ENCODE measurements at regions not wholly inside any gene's neighbourhood (a gene's known extent, or its start where the extent isn't known, plus 50 kb on each side); places are given as distances from the start of the nearest gene placed in this dataset.

- DNase-seq (ENCODE audit: low read depth, low spot score): no peak
These were observed 187.3 kb upstream of the MCHR2 start for GRCh38 chr6:100181309-100181708.

DNA sequence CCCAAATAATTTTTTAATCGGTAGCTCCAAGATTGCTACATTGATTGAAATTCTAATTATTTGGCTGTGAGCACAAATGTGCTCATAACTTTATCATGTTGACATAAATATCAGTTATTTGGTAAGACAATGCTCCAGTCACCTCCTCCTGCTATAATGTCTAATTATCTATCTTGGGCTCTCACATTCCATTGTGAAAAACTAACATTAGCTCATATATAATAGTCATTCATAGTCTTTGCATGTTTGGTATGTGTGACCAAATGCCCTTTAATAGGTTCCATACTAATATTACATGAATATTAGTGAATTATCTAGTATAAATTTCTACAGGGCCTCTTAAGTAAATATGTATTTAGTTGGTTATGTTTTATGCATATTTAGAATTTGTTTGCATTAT is 185.6 kb upstream of the MCHR2 start:
- no peak for DNase-seq (ENCODE audit: low read depth, low spot score)

GRCh38 chr6:100177956-100178355 is 183.9 kb upstream of the MCHR2 start:
- no peak for DNase-seq (ENCODE audit: low read depth, low spot score)

DNA sequence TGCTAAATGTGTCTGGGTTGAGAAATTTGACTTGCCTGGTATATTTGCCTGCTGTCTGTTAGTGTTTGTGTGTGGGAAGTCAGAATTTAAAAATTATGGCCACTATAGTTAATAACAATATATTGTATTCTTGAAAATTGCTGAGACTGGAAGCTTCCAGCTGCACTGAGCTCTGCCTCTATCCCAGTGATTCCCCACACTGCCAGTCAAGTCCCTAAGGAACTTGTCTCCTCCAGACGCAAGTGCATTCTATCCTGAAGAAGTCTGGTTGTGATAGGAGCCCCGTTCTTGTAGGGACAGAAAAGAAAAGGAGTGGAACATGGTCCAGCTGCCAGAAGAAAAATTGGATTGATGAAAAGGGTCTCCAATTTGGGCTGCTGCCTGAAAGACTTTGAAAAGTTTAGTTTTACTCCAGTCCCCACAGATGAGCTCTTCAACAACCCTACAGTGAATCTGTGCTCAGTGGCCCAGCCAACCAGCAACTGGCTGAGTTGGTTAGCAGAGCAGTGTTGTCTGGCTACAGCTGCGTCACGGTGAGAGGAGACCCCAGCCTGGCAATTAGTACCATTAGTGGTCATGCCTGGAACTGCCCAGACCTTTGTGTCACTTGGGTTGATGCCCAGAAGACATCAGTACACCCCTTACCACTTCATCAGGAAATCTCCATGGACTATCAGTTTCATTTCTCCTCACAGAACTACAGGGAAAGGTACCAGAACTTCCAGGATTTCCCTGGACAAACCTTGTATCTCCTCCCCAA is 183.1 kb upstream of the MCHR2 start:
- no peak for DNase-seq (ENCODE audit: low read depth, low spot score)

- no peak for DNase-seq (ENCODE audit: low read depth, low spot score)
These were observed 182.4 kb upstream of the MCHR2 start for GRCh38 chr6:100176311-100176950.

DNA sequence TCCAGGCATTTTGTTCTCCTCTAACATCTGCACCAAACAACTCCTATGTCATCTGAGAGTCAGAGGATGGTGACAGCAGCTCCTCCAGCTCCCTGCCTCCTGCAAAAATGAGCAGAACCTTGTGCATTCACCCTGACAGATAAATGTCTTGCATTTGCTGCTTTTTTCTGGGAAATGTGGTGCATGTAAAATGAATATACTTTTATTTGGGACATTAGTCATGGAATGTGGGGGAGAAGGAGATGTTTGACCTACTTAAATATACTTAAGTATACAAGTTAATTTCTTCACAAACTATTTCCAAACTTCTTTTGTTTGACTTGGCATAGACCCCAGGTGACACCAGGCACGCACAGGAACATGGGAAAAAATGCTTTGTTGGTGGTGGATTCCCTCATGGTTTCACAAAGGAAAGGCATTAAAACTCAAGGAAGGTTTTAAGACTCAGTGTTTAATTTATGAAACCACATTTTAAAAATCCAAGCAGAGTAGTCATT is 181.8 kb upstream of the MCHR2 start:
- DNase-seq (ENCODE audit: low read depth, low spot score): no peak

DNA sequence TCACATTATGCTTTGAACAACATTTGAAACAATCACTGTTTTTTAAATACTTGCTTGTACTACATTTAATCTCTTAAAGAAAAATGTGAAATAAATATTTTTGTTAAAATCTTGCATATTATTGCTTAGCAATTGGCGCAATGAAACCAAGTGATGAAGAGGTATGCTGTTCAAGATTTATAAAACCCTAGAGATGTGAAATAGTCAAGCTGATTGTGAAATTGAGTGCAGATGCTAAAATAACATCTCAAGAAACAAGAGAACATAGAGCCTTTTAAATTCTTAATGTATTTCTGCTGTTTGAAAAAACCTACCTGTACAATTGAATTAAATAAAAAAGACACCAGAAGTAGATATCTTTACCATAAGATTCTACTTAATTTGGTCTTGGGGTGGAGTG is 179.2 kb upstream of the MCHR2 start:
- DNase-seq (ENCODE audit: low read depth, low spot score): no peak

DNA sequence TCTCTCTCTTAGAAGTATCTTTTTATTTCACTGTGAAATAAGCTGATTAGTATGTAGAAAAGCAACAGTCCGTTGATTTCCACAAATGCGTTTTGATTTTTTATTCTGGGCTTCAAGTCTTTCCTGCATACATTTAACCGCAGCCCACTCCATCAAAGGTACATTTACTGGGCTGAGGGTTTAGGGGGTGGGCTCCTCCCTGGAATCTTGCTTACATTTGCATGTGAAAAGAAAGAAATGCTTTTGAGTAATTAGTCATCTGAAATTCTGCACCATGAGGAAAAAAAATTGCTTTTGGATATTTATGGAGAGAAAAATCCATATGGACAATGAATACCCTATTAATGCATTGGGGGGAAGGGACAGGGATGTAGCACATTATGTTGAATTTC is 178.3 kb upstream of the MCHR2 start:
- no peak for DNase-seq (ENCODE audit: low read depth, low spot score)

GRCh38 chr6:100171533-100172321 is 177.7 kb upstream of the MCHR2 start:
- no peak for DNase-seq (ENCODE audit: low read depth, low spot score)

DNA sequence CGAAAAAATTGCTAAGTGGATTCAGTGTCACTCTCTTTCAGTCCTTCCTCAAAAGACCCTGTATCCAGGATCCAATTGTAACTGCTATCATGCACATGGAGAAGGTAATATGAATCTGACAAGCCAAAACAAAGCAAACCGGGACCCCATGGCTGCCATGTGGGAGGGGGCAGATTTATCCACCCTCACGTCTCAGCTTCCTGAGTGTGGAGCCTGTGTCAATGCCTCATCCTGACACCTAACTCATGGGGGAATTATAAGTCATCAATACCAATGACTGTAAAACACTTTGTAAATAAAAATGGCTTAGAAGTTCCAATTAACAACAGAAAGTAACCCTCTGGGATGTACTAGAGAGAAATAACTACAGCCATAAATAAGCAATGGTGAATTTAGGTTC is 174.1 kb upstream of the MCHR2 start:
- DNase-seq (ENCODE audit: low read depth, low spot score): no peak

- no peak for DNase-seq (ENCODE audit: low read depth, low spot score)
These were observed 173.6 kb upstream of the MCHR2 start for GRCh38 chr6:100167585-100167984.

- DNase-seq (ENCODE audit: low read depth, low spot score): no peak
These were observed 172.9 kb upstream of the MCHR2 start for GRCh38 chr6:100166956-100167355.

DNA sequence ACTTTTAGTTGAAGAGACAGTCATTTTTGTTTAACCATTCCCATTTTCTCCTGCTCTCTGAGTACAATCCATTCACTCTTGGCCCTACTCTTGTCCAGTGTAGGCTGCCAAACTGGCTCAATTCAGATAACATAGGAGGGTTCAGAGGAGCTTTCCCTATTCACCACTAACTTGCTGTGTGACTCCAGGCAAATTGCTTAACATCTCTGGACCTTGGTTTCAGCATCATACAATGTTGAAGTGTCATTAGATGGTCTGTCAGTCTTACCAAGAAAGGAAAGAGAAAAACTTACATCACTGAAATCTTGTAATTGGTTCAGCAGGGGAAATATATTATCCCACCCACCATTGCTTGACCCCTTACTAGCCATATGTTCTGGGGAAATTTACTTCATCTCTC is 171.4 kb upstream of the MCHR2 start:
- no peak for DNase-seq (ENCODE audit: low read depth, low spot score)

GRCh38 chr6:100163035-100163434 is 169.0 kb upstream of the MCHR2 start:
- no peak for DNase-seq (ENCODE audit: low read depth, low spot score)

DNA sequence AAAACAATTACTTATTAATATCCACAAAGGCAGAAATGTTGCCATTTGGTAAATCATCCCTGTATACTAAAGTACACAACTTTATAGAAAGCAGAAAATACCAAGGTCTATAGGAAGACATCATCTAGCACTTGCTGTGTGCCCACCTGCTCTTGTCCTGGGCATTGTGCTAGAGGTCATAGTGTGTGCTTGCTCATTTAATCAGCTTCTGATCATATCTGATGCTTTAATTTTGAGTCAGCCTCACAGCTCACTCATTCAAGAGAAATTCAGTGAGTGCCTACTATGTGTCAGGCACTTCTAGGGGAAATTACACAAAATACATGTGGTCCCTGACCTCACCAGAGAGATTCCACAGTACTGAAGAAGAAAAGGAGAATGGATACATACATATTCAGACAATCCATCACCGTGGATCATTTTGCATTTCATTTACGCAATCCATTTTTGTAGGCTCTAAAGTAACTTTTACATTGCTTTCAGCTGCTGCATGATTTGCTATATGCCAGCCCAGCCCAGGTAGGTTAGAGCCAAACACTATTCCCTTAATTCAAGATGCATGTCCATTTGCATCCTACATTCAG is 167.9 kb upstream of the MCHR2 start:
- DNase-seq (ENCODE audit: low read depth, low spot score): no peak

DNA sequence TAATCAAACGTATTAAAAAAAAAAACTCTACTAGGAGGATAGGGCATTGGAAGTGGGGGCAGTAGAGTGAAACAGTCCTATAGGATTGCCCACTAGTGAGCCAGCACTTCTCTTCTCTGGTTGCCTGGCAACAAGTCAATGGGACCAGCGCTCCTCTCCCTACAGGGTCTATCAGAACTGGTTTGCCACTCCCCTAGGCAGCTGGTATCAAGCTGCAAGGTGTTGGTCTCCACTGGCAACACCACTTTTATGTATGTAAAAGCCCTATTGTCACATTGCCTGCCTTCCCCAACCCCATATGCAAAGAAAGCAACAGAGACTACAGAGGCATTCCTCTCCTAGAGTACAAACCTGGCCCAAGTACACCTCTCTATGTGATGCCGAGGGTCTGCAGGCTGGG is 166.9 kb upstream of the MCHR2 start:
- peak; percentile 71 for DNase-seq (ENCODE audit: low read depth, low spot score)

- DNase-seq (ENCODE audit: low read depth, low spot score): no peak
These were observed 161.1 kb upstream of the MCHR2 start for GRCh38 chr6:100155141-100155540.

DNA sequence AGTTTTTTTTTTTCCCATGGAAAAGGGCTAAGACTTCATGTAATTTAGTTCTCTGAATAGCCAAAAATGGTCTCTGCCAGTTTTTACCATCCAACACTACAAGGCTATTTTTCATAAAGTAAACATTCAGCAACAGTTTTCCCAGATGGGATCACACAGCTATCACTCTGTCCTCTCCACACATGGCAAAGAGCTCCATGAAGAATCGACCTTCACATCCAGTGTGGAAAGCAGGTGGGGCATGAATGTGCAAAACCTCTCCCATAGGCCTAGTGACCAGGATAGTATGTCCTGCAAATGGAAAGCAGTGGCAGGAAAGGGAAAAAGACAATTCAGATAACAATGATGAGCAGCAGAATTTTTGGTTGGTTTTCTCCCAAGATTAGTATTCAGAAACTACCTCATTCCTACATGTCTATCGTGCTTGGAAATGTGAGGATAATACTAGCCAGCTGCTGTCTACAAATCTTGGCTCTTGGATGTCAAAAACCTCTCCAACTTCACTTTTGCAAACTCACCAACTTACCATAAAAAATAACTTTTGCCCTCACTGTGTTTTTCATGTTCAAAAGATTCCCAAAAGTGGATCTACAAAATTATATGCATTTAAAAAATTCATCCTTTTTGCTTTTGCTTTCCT is 159.7 kb upstream of the MCHR2 start:
- no peak for DNase-seq (ENCODE audit: low read depth, low spot score)

GRCh38 chr6:100152201-100152600 is 158.2 kb upstream of the MCHR2 start:
- DNase-seq (ENCODE audit: low read depth, low spot score): no peak

- DNase-seq (ENCODE audit: low read depth, low spot score): no peak
These were observed 151.0 kb upstream of the MCHR2 start for GRCh38 chr6:100144991-100145390.

GRCh38 chr6:100138346-100139022 is 144.5 kb upstream of the MCHR2 start:
- DNase-seq (ENCODE audit: low read depth, low spot score): no peak

All from iPS DF 19.7 (cell line).